Body of pancreas (tissue), 4 donors: ENCODE measurements at regions not wholly inside any gene's neighbourhood (a gene's known extent, or its start where the extent isn't known, plus 50 kb on each side); places are given as distances from the start of the nearest gene placed in this dataset.

Source experiments
- ATAC-seq: fragments of 150-250 bp; one replicate; pipeline ENCODE4 v1.9.1; 2016
- DNase-seq, 4 donors: peaks; one replicate each; pipeline ENCODE4 v3.0.0-alpha.2; 2019
- H3K27ac ChIP-seq, 4 donors: fragments of 200-600 bp; sonication (generic); 1 replicate in 3 of 4; 2 replicates in 1 of 4; pipeline versions ENCODE4 v1.5.1 to v1.6.1; 2016 to 2019; ENCODE audit warnings: mild to moderate bottlenecking in 1 of 4, mixed read lengths in 1 of 4, moderate library complexity in 1 of 4
- H3K27me3 ChIP-seq, 2 donors: fragments of 200-600 bp; sonication (generic); one replicate each; pipeline ENCODE4 v1.6.0; 2016; ENCODE audit warnings: mild to moderate bottlenecking in 1 of 2
- H3K36me3 ChIP-seq, 2 donors: fragments of 200-600 bp; sonication (generic); replicated peaks in 1 of 2; 2 replicates each; pipeline ENCODE4 v1.5.1; 2016; ENCODE audit warnings: low read depth in 2 of 2; ENCODE audit not compliant: insufficient read depth in 1 of 2
- H3K4me1 ChIP-seq: fragments of 200-600 bp; sonication (generic); one replicate; pipeline ENCODE4 v1.6.0; 2016
- H3K4me3 ChIP-seq, 2 donors: fragments of 200-600 bp; sonication (generic); 1 replicate in 1 of 2; 2 replicates in 1 of 2; pipeline ENCODE4 v1.5.1; 2016 to 2019
- H3K9me3 ChIP-seq, 3 donors: fragments of 200-600 bp; sonication (generic); 1 replicate in 2 of 3; 2 replicates in 1 of 3; pipeline ENCODE4 v1.5.1; 2016
- CTCF ChIP-seq, 7 experiments: fragments of 450-650 bp in 4 of 7; fragments of 200-600 bp in 3 of 7; sonication (generic) in 3 of 7; IDR thresholded peaks; one replicate each; pipeline ENCODE4 v1.5.1; 2016 to 2019; ENCODE audit warnings: antibody characterized with exemption in 7 of 7
- POLR2A ChIP-seq, 3 donors: fragments of 450-650 bp; IDR thresholded peaks; one replicate each; pipeline ENCODE4 v1.6.1; 2016; ENCODE audit warnings: antibody characterized with exemption in 3 of 3, mild to moderate bottlenecking in 2 of 3
- WGBS, 2 donors: methylation state at CpG; one replicate each; pipeline ENCODE4 v1.1.5; 2017; 5-methylcytosine and 5-hydroxymethylcytosine counted together
- intact Hi-C: fragments of 100-400 bp; cut with DNase I; formaldehyde crosslinking; loops from one replicate; pipeline ENCODE4 v1.15.1; 2023

- WGBS, 2 donors = 86 to 87% methylated on average over 8 of the region's 8 CpGs
- intact Hi-C loops = no loop called here
- Histone ChIP-seq H3K36me3 (no peaks in the 10 kb centered on the region), H3K4me3 (no peak overlapping the region), H3K27me3 (no peaks in the 10 kb centered on the region), H3K4me1 (no peaks in the 10 kb centered on the region), H3K27ac (no peak overlapping the region), H3K9me3 (no peaks in the 10 kb centered on the region)
- no peak for TF ChIP-seq CTCF (IDR thresholded peaks at IDR 0.05)
- no peak for TF ChIP-seq POLR2A (IDR thresholded peaks at IDR 0.05)
- ATAC-seq (no peak), DNase-seq (no peak)
These were observed 246.5 kb downstream of the MYCN start for GRCh38 chr2:16186661-16187481.

- ATAC-seq = no peak
- WGBS, 2 donors = 78 to 83% methylated on average over 10 to 11 of the region's 11 CpGs
- no peaks in the 10 kb centered on the region for H3K27me3 ChIP-seq
- H3K36me3 ChIP-seq = no peaks in the 10 kb centered on the region
- intact Hi-C loops = no loop called here
- H3K4me1 ChIP-seq = no peaks in the 10 kb centered on the region
- no peak for DNase-seq
- no peak overlapping the region for H3K27ac ChIP-seq
- no peak overlapping the region for H3K4me3 ChIP-seq
- H3K9me3 ChIP-seq = no peaks in the 10 kb centered on the region
- TF ChIP-seq POLR2A (IDR thresholded peaks at IDR 0.05) (no peak), CTCF (IDR thresholded peaks at IDR 0.05) (no peak)
These were observed 245.5 kb downstream of the MYCN start for GRCh38 chr2:16185801-16186272.

GRCh38 chr2:16184945-16185660 lies 244.8 kb downstream of the MYCN start:
- DNase-seq (no peak), ATAC-seq (no peak)
- Histone ChIP-seq H3K27ac (no peak overlapping the region), H3K27me3 (no peaks in the 10 kb centered on the region), H3K9me3 (no peaks in the 10 kb centered on the region), H3K4me1 (no peaks in the 10 kb centered on the region), H3K36me3 (no peaks in the 10 kb centered on the region), H3K4me3 (no peak overlapping the region)
- intact Hi-C loops = no loop called here
- no peak for TF ChIP-seq CTCF (IDR thresholded peaks at IDR 0.05)
- no peak for TF ChIP-seq POLR2A (IDR thresholded peaks at IDR 0.05)
- 86 to 87% methylated on average over 8 to 9 of the region's 9 CpGs for WGBS, 2 donors

- ATAC-seq (no peak), DNase-seq (no peak)
- Histone ChIP-seq H3K9me3 (no peaks in the 10 kb centered on the region), H3K36me3 (no peaks in the 10 kb centered on the region), H3K27me3 (no peaks in the 10 kb centered on the region), H3K27ac (no peak overlapping the region), H3K4me3 (no peak overlapping the region), H3K4me1 (no peaks in the 10 kb centered on the region)
- TF ChIP-seq CTCF (IDR thresholded peaks at IDR 0.05) = no peak
- TF ChIP-seq POLR2A (IDR thresholded peaks at IDR 0.05) = no peak
- intact Hi-C loops = no loop called here
- WGBS, 2 donors = 55 to 57% methylated on average over 4 of the region's 4 CpGs
These were observed 244.1 kb downstream of the MYCN start for GRCh38 chr2:16184341-16184890.
